HepG2 (cell line): ENCODE measurements at regions not wholly inside any gene's neighbourhood (a gene's known extent, or its start where the extent isn't known, plus 50 kb on each side); places are given as distances from the start of the nearest gene placed in this dataset.

Experiments
- ATAC-seq: fragments of 200-7000 bp; cut with Tn5 transposase; 3 replicates; pipeline ENCODE4 v1.9.1; 2020; ENCODE audit warnings: mild to moderate bottlenecking, moderate library complexity
- BruUV-seq: library from RNA; stranded (reverse); fragments of 400-500 nt; replicated peaks from 2 replicates; lab custom pipeline; 2021; lab: Mats Ljungman, UMichigan
- CTCF ChIA-PET: fragments of 300-600 bp; formaldehyde crosslinking; extraction: SDS; loops from one replicate; lab custom pipeline; 2021; ENCODE audit warnings: low total read pairs, inconsistent platforms, low intra/inter-chr PET ratio; lab: Yijun Ruan, JAX
- POLR2A ChIA-PET: fragments of 350-600 bp; sonication (Branson Sonifier 250); formaldehyde crosslinking; loops from one replicate; lab custom pipeline; 2020; ENCODE audit warnings: antibody characterized with exemption, inconsistent platforms; lab: Yijun Ruan, JAX
- DNase-seq: peaks from one replicate; pipeline ENCODE4 v3.0.0-alpha.2; 2015; ENCODE audit warnings: low spot score
- FAIRE-seq: peaks from 3 replicates; lab custom pipeline; 2011; peaks lifted over from hg19 to GRCh38; lab: Jason Lieb, UNC
- H2AFZ ChIP-seq: one replicate; pipeline ENCODE4 v1.6.1; 2011; ENCODE audit warnings: low read length, inconsistent platforms
- H3K27ac ChIP-seq: fragments of 300-600 bp; 3 replicates; pipeline ENCODE4 v1.8.0; 2011; ENCODE audit warnings: mixed run types, mild to moderate bottlenecking, mixed read lengths, low read length, inconsistent platforms; ENCODE audit not compliant: insufficient read depth; ENCODE audit errors: extremely low read length
- H3K27me3 ChIP-seq, 2 experiments: fragments of 200-600 bp in 1 of 2; 2 replicates in 1 of 2; 3 replicates in 1 of 2; pipeline versions ENCODE4 v1.6.0 to v1.8.0; 2011; ENCODE audit warnings: low read length in 2 of 2, mild to moderate bottlenecking in 2 of 2, moderate library complexity in 2 of 2, inconsistent platforms in 1 of 2; ENCODE audit not compliant: insufficient read depth in 2 of 2, control insufficient read depth in 1 of 2
- H3K36me3 ChIP-seq, 2 experiments: fragments of 200-600 bp in 1 of 2; replicated peaks in 1 of 2; 2 replicates in 1 of 2; 3 replicates in 1 of 2; pipeline versions ENCODE4 v1.5.1 to v1.8.0; 2011; ENCODE audit warnings: low read length in 2 of 2, inconsistent platforms in 1 of 2; ENCODE audit not compliant: insufficient read depth in 2 of 2, control insufficient read depth in 1 of 2
- H3K4me1 ChIP-seq: 2 replicates; pipeline ENCODE4 v1.5.1; 2012; ENCODE audit warnings: low read length, inconsistent platforms; ENCODE audit not compliant: insufficient read depth
- H3K4me2 ChIP-seq: 2 replicates; pipeline ENCODE4 v1.6.0; 2011; ENCODE audit warnings: low read depth, low read length, inconsistent platforms
- H3K4me3 ChIP-seq, 3 experiments: fragments of 200-600 bp in 1 of 3; sonication (generic), shearing (Covaris generic) in 1 of 3; replicated peaks in 1 of 3; 2 replicates each; pipeline ENCODE4 v1.5.1; 2011 to 2016; ENCODE audit warnings: low read length in 3 of 3, inconsistent platforms in 2 of 3, low read depth in 2 of 3, mild to moderate bottlenecking in 2 of 3, control low read depth in 1 of 3, mixed read lengths in 1 of 3; ENCODE audit not compliant: insufficient read depth in 1 of 3
- H3K79me2 ChIP-seq: one replicate; pipeline ENCODE4 v1.6.1; 2011; ENCODE audit warnings: low read length, inconsistent platforms; ENCODE audit not compliant: insufficient read depth
- H3K9ac ChIP-seq: 2 replicates; pipeline ENCODE4 v1.6.0; 2011; ENCODE audit warnings: mild to moderate bottlenecking, low read depth, low read length, inconsistent platforms; ENCODE audit not compliant: insufficient read depth
- H3K9me3 ChIP-seq: 2 replicates; pipeline ENCODE4 v1.5.1; 2012; ENCODE audit warnings: mild to moderate bottlenecking, low read length
- H4K20me1 ChIP-seq: 2 replicates; pipeline ENCODE4 v1.6.0; 2011; ENCODE audit warnings: inconsistent platforms, mild to moderate bottlenecking, low read length, moderate library complexity; ENCODE audit not compliant: insufficient read depth
- HDAC6 ChIP-seq: fragments of 200-600 bp; sonication (generic); IDR thresholded peaks from 2 replicates; pipeline ENCODE4 v1.7.0; 2017; ENCODE audit warnings: mild to moderate bottlenecking, antibody characterized with exemption, low read length, low read depth
- ISX ChIP-seq: sonication (generic); formaldehyde crosslinking; conservative IDR thresholded peaks from 2 replicates; pipeline ENCODE4 v1.5.0; 2020; ENCODE audit warnings: missing genetic modification reagents
- KMT2B ChIP-seq: IDR thresholded peaks from 2 replicates; pipeline ENCODE4 v1.6.1; 2016; ENCODE audit warnings: missing genetic modification reagents, missing compliant biosample characterization
- NR2F2 ChIP-seq: IDR thresholded peaks from 2 replicates; pipeline ENCODE4 v1.6.1; 2012; ENCODE audit warnings: low read depth, inconsistent platforms, borderline replicate concordance
- PCBP1 ChIP-seq: fragments of 200-400 bp; formaldehyde crosslinking; IDR thresholded peaks from 2 replicates; pipeline ENCODE4 v1.6.1; 2017; ENCODE audit warnings: mild to moderate bottlenecking, low read depth, low read length, borderline replicate concordance
- REPIN1 ChIP-seq: sonication (generic); formaldehyde crosslinking; IDR thresholded peaks from 2 replicates; pipeline ENCODE4 v1.8.0; 2022; ENCODE audit warnings: missing genetic modification reagents, low read depth, mild to moderate bottlenecking, borderline replicate concordance
- SIN3B ChIP-seq: fragments of 150-350 bp; IDR thresholded peaks from 2 replicates; pipeline ENCODE4 v1.6.1; 2014; ENCODE audit warnings: low read length
- SMAD1 ChIP-seq: sonication (generic); formaldehyde crosslinking; IDR thresholded peaks from 2 replicates; pipeline ENCODE4 v1.4.0; 2020; ENCODE audit warnings: missing genetic modification reagents, low read depth, mild to moderate bottlenecking, borderline replicate concordance
- ZFP82 ChIP-seq: sonication (generic); formaldehyde crosslinking; IDR thresholded peaks from 2 replicates; pipeline ENCODE4 v1.5.1; 2020; ENCODE audit warnings: mild to moderate bottlenecking, missing genetic modification reagents, borderline replicate concordance
- ZNF354B ChIP-seq: sonication (generic); formaldehyde crosslinking; IDR thresholded peaks from 2 replicates; pipeline ENCODE4 v1.8.0; 2022; ENCODE audit warnings: mild to moderate bottlenecking, missing genetic modification reagents
- ZNF761 ChIP-seq: sonication (generic); formaldehyde crosslinking; conservative IDR thresholded peaks from 2 replicates; pipeline ENCODE4 v1.4.0; 2020; ENCODE audit warnings: mild to moderate bottlenecking, missing genetic modification reagents
- WGBS: methylation state at CpG from one replicate; pipeline ENCODE4 v1.1.6; 2017; ENCODE audit warnings: low lambda C conversion rate; 5-methylcytosine and 5-hydroxymethylcytosine counted together
- in situ Hi-C: cut with HindIII; loops from 2 replicates; pipeline ENCODE4 v1.10.0; 2017; ENCODE audit warnings: low pct_unique_long_range_greater_than_20kb; ENCODE audit not compliant: extremely low pct_ligation_motif_present
- intact Hi-C: fragments of 100-400 bp; cut with micrococcal nuclease; formaldehyde crosslinking; loops from one replicate; pipeline ENCODE4 v1.10.0; 2022; ENCODE audit not compliant: unreplicated experiment
- TF ChIP-seq, protein P1 (sequence below): sonication (generic); formaldehyde crosslinking; conservative IDR thresholded peaks from 2 replicates; pipeline ENCODE4 v1.8.1; 2023; ENCODE audit warnings: missing genetic modification reagents
- TF ChIP-seq, protein P2 (sequence below), 2 experiments: sonication (generic) in 1 of 2; formaldehyde crosslinking in 1 of 2; IDR thresholded peaks; 2 replicates each; pipeline versions ENCODE4 v1.4.0 to v1.6.1; 2018 to 2020; ENCODE audit warnings: missing genetic modification reagents in 2 of 2, borderline replicate concordance in 1 of 2, low read depth in 1 of 2, mild to moderate bottlenecking in 1 of 2, missing biosample characterization in 1 of 2

GRCh38 chr13:28584873-28585381 lies 74.0 kb upstream of the POMP start (continued):
- TF ChIP-seq, protein P1, sequence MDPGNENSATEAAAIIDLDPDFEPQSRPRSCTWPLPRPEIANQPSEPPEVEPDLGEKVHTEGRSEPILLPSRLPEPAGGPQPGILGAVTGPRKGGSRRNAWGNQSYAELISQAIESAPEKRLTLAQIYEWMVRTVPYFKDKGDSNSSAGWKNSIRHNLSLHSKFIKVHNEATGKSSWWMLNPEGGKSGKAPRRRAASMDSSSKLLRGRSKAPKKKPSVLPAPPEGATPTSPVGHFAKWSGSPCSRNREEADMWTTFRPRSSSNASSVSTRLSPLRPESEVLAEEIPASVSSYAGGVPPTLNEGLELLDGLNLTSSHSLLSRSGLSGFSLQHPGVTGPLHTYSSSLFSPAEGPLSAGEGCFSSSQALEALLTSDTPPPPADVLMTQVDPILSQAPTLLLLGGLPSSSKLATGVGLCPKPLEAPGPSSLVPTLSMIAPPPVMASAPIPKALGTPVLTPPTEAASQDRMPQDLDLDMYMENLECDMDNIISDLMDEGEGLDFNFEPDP = no peak
- TF ChIP-seq SIN3B (no peak), HDAC6 (no peak)

DNA sequence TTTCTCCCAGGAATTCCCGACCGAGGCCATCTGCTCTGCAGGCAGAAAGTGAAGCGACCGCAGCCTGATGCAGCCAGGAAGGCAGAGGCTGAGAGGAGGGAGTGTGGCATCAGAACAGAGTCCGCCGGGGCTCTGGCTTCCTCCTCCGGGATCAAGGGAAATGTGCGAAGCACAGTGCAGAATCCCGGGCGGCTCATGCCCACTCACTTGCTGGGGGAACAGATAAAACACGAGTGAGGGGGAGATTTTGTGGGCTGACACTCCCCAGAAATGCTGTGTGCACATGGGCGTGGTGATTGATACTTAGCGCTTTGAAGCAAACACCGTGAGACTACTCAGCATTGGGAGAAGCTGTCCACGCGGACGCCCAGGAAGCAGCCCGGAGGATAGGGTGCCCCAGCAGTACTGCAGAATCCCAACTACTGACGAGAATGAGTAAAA lies 75.3 kb upstream of the POMP start:
- FAIRE-seq = no peak

More for the DNA sequence above, 75.3 kb upstream of the POMP start:
- no peak overlapping the region for H3K4me2 ChIP-seq
- no peak for TF ChIP-seq KMT2B (CRISPR knock-in tag)
- TF ChIP-seq, protein P2, sequence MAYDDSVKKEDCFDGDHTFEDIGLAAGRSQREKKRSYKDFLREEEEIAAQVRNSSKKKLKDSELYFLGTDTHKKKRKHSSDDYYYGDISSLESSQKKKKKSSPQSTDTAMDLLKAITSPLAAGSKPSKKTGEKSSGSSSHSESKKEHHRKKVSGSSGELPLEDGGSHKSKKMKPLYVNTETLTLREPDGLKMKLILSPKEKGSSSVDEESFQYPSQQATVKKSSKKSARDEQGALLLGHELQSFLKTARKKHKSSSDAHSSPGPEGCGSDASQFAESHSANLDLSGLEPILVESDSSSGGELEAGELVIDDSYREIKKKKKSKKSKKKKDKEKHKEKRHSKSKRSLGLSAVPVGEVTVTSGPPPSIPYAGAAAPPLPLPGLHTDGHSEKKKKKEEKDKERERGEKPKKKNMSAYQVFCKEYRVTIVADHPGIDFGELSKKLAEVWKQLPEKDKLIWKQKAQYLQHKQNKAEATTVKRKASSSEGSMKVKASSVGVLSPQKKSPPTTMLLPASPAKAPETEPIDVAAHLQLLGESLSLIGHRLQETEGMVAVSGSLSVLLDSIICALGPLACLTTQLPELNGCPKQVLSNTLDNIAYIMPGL (CRISPR knock-in tag; IDR thresholded peaks at IDR 0.05; ENCODE audit: borderline replicate concordance in 1 of 2, low read depth in 1 of 2) = no peak
- no peak for TF ChIP-seq ZFP82 (CRISPR knock-in tag)
- no peak for TF ChIP-seq NR2F2
- TF ChIP-seq REPIN1 = no peak
- TF ChIP-seq PCBP1 = no peak
- TF ChIP-seq ZNF761 (CRISPR knock-in tag) = no peak
- no peak for TF ChIP-seq SMAD1 (CRISPR knock-in tag)
- no peak for TF ChIP-seq ZNF354B (CRISPR knock-in tag)
- no peak for TF ChIP-seq ISX (CRISPR knock-in tag)
- H3K9me3 ChIP-seq = no peaks in the 10 kb centered on the region
- POLR2A ChIA-PET = no interaction called here
- peaks cover 9% of the 10 kb centered on the region for H3K4me1 ChIP-seq
- BruUV-seq = no TSS peak
- CTCF ChIA-PET = no interaction called here
- H4K20me1 ChIP-seq = no peaks in the 10 kb centered on the region
- H3K36me3 ChIP-seq = no peaks in the 10 kb centered on the region
- H3K9ac ChIP-seq = no peak overlapping the region
- ATAC-seq = no peak; the same call in 2 of the 3 replicates
- H3K27me3 ChIP-seq = no peaks in the 10 kb centered on the region
- no peak for DNase-seq
- in situ Hi-C loops = no loop called here
- no peak overlapping the region for H2AFZ ChIP-seq
- intact Hi-C loops = no loop called here
- no peak overlapping the region for H3K27ac ChIP-seq
- 14% methylated on average over 18 of the region's 19 CpGs for WGBS
- H3K4me3 ChIP-seq = no peak overlapping the region
- H3K79me2 ChIP-seq = no peaks in the 10 kb centered on the region
